GM21423 (cell line): ENCODE measurements at regions not wholly inside any gene's neighbourhood (a gene's known extent, or its start where the extent isn't known, plus 50 kb on each side); places are given as distances from the start of the nearest gene placed in this dataset.

Experiments used
- ATAC-seq: cut with Tn5 transposase; IDR thresholded peaks from one replicate; pipeline ENCODE4 v1.9.1; 2021; ENCODE audit warnings: mild to moderate bottlenecking, moderate library complexity; ENCODE audit not compliant: unreplicated experiment

DNA sequence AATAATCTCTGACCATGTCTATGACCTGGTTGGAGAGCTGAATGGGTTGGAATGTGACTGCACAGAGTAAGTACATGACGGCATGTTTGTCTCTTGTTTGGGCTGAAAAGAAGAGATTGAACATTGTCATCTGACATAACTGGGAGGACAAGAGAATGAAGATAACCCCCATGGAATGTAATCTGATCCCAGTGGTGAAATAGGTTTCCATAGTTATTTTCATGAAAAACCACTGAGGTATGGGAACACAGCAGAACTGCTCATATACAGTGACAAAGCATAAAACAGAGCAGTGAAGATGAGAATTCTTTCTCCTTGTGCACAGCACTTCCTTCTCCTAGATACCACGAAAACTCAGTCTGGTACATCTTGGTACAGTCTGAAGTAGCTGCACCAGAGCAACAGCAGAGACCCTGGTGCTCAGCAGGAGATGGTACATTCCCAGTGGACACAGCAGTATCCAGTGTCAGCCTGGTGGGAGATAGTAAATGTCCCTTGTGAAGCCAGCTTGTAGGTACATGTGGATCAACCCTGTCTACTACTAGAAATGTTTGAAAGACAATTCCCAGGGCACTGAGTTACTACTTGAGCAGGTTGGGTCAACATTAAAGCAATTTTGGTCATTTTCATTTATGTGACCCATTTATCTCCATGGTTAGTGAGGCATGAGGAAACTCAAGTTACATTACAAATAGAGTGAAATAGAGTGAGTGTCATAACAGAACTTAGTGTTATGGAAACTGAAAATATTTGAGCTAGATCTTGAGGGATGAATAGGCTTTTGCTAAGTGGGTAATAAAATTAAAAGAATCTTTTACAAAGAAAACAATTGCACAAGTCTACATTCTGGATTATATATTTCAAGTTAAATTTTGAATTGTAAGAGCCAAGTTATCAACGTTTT is 178.3 kb downstream of the SUCNR1 start:
- no peak for ATAC-seq

DNA sequence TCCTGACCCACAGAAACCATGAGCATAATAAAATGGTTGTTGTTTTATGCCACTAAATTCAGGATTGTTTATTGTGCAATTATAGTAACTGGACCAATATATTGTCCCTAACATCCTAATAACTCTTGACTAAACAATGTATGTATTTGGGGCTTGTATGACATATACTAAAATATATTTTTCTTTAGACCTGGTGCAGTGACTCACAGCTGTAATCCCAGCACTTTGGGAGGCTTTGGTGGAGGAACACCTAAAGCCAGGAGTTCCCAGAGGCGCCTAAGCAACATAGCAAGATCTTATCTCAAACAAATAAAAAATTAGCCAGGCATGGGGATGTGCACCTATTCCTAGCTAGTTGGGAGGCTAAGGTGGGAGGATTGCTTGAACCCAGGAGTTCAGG is 180.4 kb downstream of the SUCNR1 start:
- ATAC-seq: no peak

DNA sequence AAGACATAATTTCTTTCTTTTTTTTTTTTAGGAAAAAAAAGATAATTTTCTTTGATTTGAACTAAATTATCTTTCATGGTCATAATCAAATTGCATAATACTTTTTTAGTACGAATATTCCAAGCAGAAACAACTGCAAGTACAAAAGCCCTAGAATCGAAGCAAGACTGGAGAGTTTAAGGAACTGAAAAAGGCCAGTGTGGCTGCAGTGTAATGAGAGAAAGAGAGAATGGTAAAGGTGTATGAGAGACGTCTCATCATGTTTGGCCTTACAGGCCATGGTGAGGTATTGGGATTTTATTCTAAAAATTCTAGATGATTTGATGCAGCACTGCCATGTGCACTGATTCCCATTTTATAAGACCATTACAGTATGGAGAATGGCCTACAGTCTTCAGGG is 180.9 kb downstream of the SUCNR1 start:
- ATAC-seq: no peak

DNA sequence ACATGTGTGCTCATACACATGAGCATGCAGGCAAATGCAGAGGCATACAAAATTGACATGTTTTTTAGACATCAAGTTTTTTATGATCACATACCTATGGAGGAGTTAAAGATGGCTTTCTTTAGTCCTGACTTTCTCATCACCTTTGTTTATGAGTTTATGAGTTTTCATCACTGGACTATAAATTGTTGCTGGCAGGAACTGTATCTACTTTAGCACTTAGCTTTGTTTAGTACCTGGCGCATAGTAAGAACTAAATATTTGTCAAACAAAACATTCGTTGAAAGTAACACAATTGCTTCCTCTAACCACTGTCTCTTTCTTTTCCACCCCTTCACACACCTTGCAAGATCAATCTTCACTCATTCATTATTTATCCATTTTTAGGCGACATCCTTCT is 182.6 kb downstream of the SUCNR1 start:
- no peak for ATAC-seq

DNA sequence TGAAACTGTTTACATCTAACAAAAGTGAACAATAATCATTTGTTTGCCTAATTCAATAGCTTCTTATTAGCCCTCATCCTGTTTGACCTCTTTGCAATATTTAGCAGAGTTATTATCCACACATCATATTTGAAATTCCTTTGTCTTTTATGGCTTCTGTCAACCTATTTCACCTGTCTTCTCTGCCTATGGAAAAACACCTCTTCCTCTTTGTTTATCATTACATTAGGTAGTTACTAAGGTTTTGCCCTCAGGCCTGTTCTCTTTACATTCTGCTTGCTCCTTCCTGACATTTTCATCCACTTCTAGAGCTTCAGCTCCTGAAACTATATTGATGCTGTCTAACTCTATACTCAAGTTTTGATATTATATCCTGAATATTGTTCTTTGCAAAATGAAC is 183.0 kb downstream of the SUCNR1 start:
- no peak for ATAC-seq

DNA sequence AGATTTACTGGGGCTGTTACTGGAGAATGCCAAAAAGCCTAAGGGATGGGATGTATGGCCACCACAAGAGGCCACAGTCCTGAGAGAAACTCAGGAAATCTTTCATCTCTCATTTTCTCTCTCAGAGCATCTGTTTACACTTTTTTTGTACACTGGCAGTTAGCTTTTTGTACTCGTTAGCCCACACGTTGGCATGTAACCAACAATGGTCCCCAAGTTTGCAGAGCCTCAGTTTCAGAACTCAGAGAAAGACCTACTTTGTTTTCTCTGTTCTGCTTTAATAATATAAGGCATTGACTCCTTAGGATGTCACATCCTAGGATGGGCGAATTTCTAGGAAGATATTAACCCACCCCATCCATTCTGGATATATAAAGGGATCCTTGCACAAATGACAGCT is 183.5 kb downstream of the SUCNR1 start:
- no peak for ATAC-seq

DNA sequence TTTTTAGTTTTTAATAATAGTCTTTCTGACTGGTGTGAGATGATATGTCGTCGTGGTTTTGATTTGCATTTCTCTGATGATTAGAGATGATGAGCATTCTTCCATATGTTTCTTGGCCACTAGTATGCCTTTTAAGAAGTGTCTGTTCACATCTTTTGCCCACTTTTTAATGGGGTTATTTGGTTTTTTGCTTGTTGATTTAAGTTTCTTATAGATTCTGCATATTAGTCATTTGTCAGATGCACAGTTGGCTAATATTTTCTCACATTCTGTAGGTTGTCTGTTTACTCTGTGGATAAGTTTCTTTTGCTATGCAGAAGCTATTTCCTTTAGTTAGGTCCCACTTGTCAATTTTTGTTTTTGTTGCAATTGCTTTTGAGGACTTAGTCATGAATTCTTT is 185.4 kb downstream of the SUCNR1 start:
- no peak for ATAC-seq

DNA sequence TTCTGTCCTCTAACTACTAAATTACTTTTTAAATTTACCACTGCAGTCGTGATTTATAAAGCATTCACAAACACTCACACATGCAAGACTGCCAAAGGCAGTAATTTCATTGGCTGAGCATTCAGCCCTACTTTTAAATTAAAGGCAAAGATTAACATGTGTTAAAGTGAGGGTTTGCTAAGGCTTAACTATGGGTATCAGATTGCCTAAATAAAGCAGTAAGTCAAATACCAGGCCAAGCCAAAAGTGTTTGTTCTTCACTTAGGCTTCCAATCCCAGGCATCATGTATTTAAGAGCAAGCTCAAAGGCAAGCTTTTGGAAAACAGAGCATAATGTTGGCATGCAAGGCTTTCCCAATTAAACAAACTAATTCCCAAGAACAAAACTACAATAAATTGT is 187.3 kb downstream of the SUCNR1 start:
- no peak for ATAC-seq

DNA sequence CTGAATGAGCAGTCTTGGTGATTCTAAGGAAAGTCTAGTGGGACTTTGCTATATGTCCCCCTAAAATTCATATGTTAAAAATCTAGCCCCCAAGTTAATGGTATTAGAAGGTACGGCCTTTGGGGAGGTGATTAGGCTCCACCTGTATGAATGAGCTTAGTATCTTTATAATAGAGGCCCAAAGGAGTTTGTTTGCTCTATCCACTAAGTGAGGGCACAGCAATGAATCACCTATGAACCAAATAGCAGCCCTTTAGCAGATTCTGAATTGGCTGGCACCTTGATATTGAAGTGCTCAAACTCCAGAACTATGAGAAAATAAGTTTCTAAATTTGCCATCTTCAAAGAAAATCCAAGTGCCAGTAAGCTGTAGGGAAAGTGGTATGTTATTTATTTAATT is 187.9 kb downstream of the SUCNR1 start:
- no peak for ATAC-seq

DNA sequence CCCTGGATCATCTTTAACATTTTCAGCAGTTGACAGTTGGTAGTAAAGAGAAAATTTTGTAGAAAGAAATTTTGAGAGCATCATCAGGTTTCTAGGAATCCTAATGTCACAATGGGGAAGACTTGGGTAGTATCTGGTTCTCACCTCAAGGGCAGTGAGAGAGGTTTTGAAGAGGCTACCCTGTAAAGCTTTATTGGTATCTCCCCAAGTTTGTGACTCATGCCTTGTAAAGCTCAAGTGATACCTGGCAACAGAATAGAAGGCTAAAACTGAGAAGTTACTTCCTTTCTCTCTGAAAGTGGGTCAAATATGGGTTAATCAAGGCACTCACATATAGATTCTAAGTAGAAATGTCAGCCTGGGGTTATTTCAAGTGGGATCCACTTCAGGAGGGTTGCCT is 196.4 kb downstream of the SUCNR1 start:
- ATAC-seq: no peak

DNA sequence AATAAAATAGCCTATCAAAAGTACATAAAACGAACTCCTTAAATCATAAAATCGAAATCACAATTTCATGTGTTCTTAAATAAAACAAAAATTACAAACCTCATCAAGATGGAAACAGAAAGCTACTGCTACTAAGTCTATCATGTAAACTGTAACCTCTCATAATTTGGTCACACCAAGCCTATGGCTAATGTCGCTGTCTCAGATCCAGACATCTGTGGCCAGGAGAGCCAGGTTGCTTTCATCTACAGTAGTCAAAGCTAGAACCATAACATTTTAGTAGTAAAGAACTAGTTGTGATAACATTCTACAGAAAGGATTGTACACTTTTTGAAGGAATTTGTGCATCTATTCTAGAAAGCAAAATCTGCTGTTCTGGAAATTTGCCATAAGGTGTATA is 197.4 kb upstream of the MBNL1 start:
- no peak for ATAC-seq

DNA sequence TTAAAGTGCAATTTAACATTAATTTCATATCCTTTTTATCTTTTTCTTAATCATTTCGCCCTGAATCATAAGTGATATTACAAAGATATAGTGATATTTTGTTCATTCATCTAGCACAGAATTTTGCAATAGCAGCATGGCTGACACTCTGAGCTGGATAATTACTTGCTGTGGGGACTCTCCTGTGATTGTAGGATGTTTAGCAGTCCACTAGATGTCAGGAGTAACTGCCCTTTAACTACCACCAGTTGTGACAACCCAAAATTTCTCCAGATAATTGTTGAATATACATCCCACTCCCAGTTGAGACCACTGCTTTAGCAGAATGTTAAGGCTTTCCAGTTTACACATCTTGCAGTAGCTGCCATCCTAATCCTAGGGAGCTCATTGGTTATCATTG is 196.8 kb upstream of the MBNL1 start:
- no peak for ATAC-seq

DNA sequence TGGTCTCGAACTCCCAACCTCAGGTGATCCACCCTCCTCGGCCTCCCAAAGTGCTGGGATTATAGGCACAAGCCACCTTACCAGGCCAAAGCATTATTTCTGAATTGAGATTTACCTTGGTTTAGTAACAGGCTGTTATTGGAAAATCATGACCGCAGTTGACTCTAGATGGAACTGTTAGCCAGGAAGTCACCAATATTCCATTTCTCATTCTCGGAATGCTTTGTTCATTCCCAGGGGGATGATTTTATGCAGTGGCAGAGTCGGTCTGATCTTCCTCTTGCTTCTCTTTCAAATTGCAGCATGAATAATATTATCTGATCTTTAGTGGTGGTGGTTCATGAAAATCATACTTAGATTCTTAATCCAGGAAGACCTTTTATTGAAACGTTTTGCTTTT is 195.5 kb upstream of the MBNL1 start:
- ATAC-seq: no peak

DNA sequence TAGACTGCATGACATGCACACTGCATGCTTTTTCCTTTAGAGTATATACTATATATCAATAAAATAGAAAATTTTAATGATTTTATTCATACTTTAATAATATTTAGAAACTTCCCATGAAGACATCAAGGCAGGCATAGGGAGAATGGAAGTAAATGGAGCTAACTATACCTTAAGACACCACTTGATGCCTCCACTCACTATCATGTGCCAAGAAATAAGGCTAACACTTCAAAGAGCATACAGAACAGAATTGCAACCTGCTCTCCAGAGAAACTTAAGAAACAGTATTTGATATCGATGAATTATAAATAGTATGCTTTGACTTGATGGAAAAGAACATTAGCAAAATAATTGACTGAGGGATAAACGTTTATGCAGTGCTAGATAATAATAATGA is 192.6 kb upstream of the MBNL1 start:
- no peak for ATAC-seq

DNA sequence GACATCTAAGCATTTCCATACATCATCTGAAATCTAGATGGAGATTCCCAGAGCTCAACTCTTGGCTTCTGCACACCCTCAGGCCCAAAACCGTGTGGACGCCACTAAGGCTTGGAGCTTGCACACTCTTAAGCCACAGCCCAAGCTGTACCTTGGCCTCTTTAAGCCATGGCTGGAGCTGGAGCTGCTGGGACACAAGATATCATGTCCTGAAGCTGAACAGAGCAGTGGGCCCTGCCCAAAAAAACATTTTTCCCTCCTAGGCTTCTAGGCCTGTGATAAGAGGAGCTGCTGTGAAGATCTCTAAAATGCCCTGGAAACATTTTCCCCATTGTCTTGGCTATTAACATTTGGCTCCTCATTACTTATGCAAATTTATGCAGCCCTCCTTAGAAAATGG is 188.7 kb upstream of the MBNL1 start:
- ATAC-seq: no peak

DNA sequence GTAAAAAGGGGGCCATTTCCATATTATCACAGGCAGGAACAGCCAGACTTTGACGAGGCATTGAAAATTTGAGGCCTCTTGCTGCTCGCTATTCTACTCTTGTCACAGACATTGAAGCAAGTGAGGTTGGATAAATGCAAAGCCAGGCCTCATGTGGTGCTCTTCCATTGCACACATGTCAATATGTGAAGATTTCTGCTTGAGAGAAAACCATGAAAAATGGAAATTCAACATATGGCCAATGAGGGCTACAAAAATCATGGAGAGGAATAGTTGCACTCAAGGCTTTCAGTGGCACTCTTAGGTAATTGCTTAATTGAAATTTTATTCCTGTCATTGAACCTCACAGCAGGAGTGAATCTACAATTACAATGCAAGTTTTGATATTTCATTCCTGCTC is 185.6 kb upstream of the MBNL1 start:
- no peak for ATAC-seq

DNA sequence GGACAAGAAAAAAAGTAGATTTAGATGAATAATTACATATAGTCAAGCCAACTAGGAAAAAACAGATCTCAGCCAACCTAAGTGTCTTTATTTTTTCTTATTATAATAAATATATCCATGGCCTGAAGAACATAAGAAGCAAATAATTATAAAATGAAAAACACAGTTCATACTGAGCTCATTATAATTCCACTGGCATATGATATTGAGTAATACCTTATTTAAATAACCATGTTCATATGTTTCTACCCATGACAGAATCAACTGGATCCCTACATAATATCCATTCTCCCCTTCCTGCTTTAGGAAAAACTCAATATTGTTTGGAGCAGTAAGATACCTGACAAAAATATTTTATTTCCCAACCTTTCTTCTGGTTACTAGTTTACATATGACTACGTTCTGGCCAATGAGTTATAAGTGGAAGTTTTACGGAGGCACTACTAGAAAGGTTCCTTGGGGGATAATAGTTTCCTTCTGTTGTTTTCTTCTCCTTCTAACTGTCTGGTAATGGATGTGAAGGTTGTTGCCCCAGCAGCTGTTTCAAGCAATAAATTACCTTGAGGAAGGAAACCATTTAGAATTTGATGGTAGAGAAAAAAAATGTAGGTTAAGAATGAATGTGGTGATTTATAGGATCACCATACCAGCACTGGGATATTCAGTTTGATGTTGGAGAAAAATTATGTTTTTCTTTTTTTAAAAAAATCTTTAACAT is 184.1 kb upstream of the MBNL1 start:
- ATAC-seq: no peak

DNA sequence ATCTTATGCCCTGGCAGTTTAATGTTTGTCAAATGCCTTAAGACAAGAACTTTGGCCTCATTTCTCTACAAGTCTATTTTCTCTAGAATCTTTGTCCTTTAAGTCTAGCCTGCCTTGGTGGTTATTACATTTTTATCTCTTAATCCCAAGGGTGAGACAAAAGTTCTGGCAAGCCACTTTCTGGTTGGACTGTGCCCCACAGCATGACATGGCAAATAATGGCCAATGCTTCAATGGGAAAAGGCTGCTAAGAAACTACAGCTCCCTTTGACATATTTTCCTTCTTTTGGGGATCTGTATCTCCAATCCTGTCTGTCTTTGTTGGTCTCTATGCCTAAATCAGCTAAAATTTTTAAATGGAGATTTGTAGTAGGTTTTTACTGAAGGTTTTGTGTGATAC is 181.6 kb upstream of the MBNL1 start:
- no peak for ATAC-seq

DNA sequence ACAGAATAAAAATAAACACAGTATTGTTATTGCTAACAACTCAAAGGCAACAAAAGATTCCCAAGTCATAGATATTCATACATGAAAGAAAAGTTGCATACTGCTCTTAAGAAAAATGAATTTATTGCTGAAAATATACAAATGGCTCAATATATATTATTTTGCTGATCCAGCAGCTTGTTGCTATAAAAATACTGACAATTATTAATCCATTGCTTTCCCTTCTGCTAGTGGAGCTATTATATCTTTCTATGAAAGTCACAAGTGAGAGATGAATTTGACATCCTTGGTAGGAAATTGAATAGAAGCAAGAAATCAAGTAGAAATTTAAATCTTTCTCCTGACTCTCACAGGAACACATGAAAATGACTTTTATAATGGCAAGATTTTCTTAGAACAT is 179.2 kb upstream of the MBNL1 start:
- no peak for ATAC-seq

DNA sequence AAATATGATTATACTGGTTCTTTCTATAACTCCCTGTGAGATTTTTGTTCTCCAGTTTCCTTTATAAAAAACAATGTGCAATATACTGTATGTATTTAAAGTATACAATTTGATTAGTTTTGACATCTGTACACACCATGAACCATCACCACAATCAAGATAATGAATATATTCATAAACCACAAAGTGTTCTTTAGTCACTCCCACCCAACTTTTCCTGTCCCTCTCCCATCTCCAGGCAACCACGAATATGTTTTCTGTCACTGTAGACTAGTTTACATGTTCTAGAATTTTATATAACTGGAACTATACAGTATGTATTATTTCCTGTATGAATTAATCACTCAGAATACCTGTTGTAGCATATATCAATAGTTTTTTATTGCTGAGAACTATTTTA is 177.0 kb upstream of the MBNL1 start:
- no peak for ATAC-seq

DNA sequence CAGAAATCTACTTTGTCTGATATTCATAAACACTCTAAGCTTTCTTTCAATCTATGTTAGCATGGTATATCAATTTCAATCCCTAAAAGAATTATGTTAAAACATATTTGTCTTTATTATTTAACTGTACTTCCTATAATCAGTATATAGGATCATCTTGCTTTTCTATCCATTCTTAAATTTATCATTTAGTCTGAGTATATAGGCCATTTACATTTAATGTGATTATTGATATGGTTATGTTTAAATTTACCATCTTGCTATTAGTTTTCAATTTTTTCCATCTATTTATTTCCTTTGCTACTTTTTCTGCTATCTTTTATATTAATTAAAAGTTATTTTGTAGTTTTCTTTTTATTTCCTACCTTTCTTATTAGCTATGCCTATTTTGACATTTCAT is 174.8 kb upstream of the MBNL1 start:
- ATAC-seq: no peak

DNA sequence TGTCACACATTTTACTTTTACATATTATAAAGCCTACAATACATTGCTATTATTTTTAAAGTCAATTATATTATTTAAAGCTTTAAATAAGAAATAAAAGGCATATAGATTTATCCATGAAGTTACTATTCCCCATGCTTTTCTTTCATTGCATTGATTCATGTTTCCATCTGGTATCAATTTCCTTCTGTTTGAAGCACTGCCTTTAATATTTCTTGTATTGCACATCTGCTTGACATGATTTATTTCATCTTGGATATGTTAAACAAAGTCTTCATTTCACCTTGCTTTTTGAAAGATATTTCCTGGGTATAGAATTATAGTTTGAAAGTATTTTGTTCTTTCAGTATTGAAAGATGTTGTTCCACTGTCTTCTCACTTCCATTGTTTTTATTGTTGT is 174.3 kb upstream of the MBNL1 start:
- ATAC-seq: no peak

DNA sequence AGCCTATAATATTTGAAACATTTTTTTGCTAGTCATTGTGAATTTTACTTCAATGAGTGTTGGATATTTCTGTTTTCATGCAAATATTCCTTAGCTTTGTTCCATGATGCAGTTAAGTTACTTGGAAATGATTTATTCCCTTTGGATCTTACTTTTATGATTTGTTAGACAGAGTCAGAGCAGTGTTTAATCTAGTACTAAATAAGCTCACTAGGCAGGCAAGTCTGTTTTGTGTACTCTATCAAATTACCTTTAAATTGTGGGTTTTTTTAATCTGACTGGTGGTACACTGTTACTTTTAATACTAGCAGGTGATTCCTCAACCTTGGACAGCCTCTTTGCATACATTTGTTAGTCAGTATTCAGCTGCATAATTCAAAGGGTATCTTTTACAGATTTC is 173.3 kb upstream of the MBNL1 start:
- no peak for ATAC-seq
